Esophagus muscularis mucosa (tissue), 4 donors: ENCODE measurements at regions not wholly inside any gene's neighbourhood (a gene's known extent, or its start where the extent isn't known, plus 50 kb on each side); places are given as distances from the start of the nearest gene placed in this dataset.

Source experiments
- CTCF ChIP-seq, 3 experiments: fragments of 200-600 bp in 2 of 3; fragments of 450-650 bp in 1 of 3; sonication (generic) in 2 of 3; IDR thresholded peaks; one replicate each; pipeline ENCODE4 v1.5.1; 2017 to 2019; ENCODE audit warnings: antibody characterized with exemption in 3 of 3, mild to moderate bottlenecking in 2 of 3, moderate library complexity in 1 of 3
- EP300 ChIP-seq: sonication (generic); formaldehyde crosslinking; IDR thresholded peaks from one replicate; pipeline ENCODE4 v1.6.1; 2017; ENCODE audit warnings: antibody characterized with exemption
- POLR2AphosphoS5 ChIP-seq, 2 donors: sonication (generic); formaldehyde crosslinking; IDR thresholded peaks; one replicate each; pipeline ENCODE4 v1.6.1; 2017; ENCODE audit warnings: antibody characterized with exemption in 2 of 2

GRCh38 chr13:34347784-34348573 is 530.0 kb downstream of the RFC3 start:
- TF ChIP-seq CTCF (IDR thresholded peaks at IDR 0.05) (no peak), POLR2AphosphoS5 (IDR thresholded peaks at IDR 0.05) (no peak), EP300 (no peak)
